Keratinocyte (primary cell): ENCODE measurements at regions not wholly inside any gene's neighbourhood (a gene's known extent, or its start where the extent isn't known, plus 50 kb on each side); places are given as distances from the start of the nearest gene placed in this dataset.
A peak's percentile ranks its signal among the peaks of the same experiment; 100 is the strongest.

ENCODE experiments used
- DNase-seq: peaks from one replicate; pipeline ENCODE4 v3.0.0-alpha.2; 2011; ENCODE audit warnings: low read depth, missing footprints, low spot score
- FAIRE-seq: peaks from 2 replicates; lab custom pipeline; 2011; peaks lifted over from hg19 to GRCh38; lab: Jason Lieb, UNC
- H2AFZ ChIP-seq: 2 replicates; pipeline ENCODE4 v1.6.0; 2012; ENCODE audit warnings: low read length, control low read depth, inconsistent platforms; ENCODE audit not compliant: control insufficient read depth
- H3K27ac ChIP-seq: 2 replicates; pipeline ENCODE4 v1.5.1; 2011; ENCODE audit warnings: low read length; ENCODE audit not compliant: control insufficient read depth, insufficient read depth
- H3K27me3 ChIP-seq: 3 replicates; pipeline ENCODE4 v1.6.0; 2011; ENCODE audit warnings: low read length; ENCODE audit not compliant: control insufficient read depth, insufficient read depth; ENCODE audit errors: extremely low read depth
- H3K36me3 ChIP-seq, 2 experiments: 2 replicates in 1 of 2; 3 replicates in 1 of 2; pipeline ENCODE4 v1.5.1; 2011; ENCODE audit warnings: low read length in 2 of 2, mild to moderate bottlenecking in 1 of 2; ENCODE audit not compliant: control insufficient read depth in 2 of 2, insufficient read depth in 2 of 2; ENCODE audit errors: extremely low read depth in 1 of 2
- H3K4me1 ChIP-seq: 3 replicates; pipeline ENCODE4 v1.5.1; 2011; ENCODE audit warnings: low read length; ENCODE audit not compliant: control insufficient read depth, insufficient read depth; ENCODE audit errors: extremely low read depth
- H3K4me2 ChIP-seq: 3 replicates; pipeline ENCODE4 v1.6.0; 2011; ENCODE audit warnings: low read depth, low read length; ENCODE audit not compliant: control insufficient read depth, insufficient read depth; ENCODE audit errors: extremely low read depth
- H3K4me3 ChIP-seq, 3 experiments: fragments of 200-600 bp in 1 of 3; sonication (generic) in 1 of 3; 2 replicates in 2 of 3; 3 replicates in 1 of 3; pipeline ENCODE4 v1.5.1; 2011 to 2016; ENCODE audit warnings: low read length in 3 of 3, mild to moderate bottlenecking in 3 of 3, control low read depth in 2 of 3, inconsistent platforms in 1 of 3, low read depth in 1 of 3, mixed read lengths in 1 of 3, mixed run types in 1 of 3, moderate library complexity in 1 of 3; ENCODE audit not compliant: control insufficient read depth in 2 of 3, insufficient read depth in 2 of 3; ENCODE audit errors: extremely low read depth in 1 of 3
- H3K79me2 ChIP-seq: 2 replicates; pipeline ENCODE4 v1.6.0; 2012; ENCODE audit warnings: low read length; ENCODE audit not compliant: control insufficient read depth, insufficient read depth
- H3K9ac ChIP-seq: 3 replicates; pipeline ENCODE4 v1.6.0; 2011; ENCODE audit warnings: low read length; ENCODE audit not compliant: control insufficient read depth, insufficient read depth; ENCODE audit errors: extremely low read depth
- H3K9me1 ChIP-seq: 3 replicates; pipeline ENCODE4 v1.6.0; 2011; ENCODE audit warnings: low read length; ENCODE audit not compliant: control insufficient read depth, insufficient read depth; ENCODE audit errors: extremely low read depth
- H3K9me3 ChIP-seq: 2 replicates; pipeline ENCODE4 v1.5.1; 2012; ENCODE audit warnings: low read depth, low read length; ENCODE audit not compliant: control insufficient read depth
- H4K20me1 ChIP-seq: 3 replicates; pipeline ENCODE4 v1.6.0; 2011; ENCODE audit warnings: low read length; ENCODE audit not compliant: control insufficient read depth, insufficient read depth; ENCODE audit errors: extremely low read depth
- CTCF ChIP-seq, 3 experiments: IDR thresholded peaks in 1 of 3; conservative IDR thresholded peaks in 1 of 3; optimal IDR thresholded peaks in 1 of 3; 2 replicates in 2 of 3; 3 replicates in 1 of 3; pipeline versions ENCODE3 to v1.5.1; 2011; ENCODE audit warnings: low read length in 3 of 3, mild to moderate bottlenecking in 3 of 3, moderate library complexity in 2 of 3, control low read depth in 1 of 3, inconsistent platforms in 1 of 3; ENCODE audit not compliant: insufficient read depth in 2 of 3; ENCODE audit errors: extremely low read depth in 1 of 3
- EZH2 ChIP-seq: IDR thresholded peaks from one replicate; pipeline ENCODE4 v1.6.1; 2012; ENCODE audit warnings: inconsistent platforms, mild to moderate bottlenecking, low read length, moderate library complexity
- dilution Hi-C: fragments of 300-500 bp; cut with MboI; formaldehyde crosslinking; loops from one replicate; pipeline ENCODE4 v1.7.0; 2020; ENCODE audit warnings: low sequenced_read_pairs; ENCODE audit not compliant: extremely low pct_ligation_motif_present

DNA sequence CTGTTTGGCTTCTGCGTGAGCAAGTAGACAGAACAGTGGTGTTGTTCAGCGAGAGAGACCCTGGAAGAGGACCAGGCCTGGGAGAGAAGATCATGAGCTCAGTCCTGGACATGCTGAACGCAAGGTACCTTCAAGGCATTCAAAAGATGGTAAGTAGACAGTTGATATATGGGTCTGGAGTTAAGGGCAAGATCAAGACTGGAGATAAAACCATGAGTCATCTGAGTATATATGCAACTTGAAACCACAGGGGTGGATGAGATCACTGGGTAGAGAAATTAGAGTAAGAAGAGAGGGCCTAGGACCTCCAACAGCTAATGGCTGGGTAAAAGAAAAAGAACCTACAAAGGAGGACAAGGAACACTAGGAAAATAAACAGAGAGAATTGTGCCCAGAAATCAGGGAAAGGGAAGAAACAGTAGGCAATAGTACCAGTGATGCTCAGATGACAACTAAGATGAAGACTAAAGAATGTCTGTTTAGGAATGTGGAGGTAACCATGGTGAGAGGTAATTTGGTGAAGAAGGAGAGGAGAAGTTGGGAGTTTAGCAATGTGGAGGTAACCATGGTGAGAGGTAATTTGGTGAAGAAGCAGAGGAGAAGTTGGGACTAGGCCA lies 343.2 kb upstream of the ADAMTS9 start:
- Histone ChIP-seq H3K27ac (no peak overlapping the region), H3K4me3 (no peak overlapping the region), H3K4me1 (peaks cover 11% of the 10 kb centered on the region), H3K9me1 (no peaks in the 10 kb centered on the region), H3K27me3 (no peaks in the 10 kb centered on the region), H3K9me3 (no peaks in the 10 kb centered on the region), H2AFZ (no peak overlapping the region), H3K79me2 (no peaks in the 10 kb centered on the region), H3K4me2 (no peak overlapping the region), H3K9ac (no peak overlapping the region), H4K20me1 (no peaks in the 10 kb centered on the region), H3K36me3 (no peaks in the 10 kb centered on the region)
- DNase-seq (peak; percentile 40), FAIRE-seq (peak; percentile 95)
- no peak for TF ChIP-seq CTCF (optimal IDR thresholded peaks at IDR 0.05 in 1 of 3, IDR thresholded peaks at IDR 0.05 in 1 of 3, conservative IDR thresholded peaks at IDR 0.05 in 1 of 3; ENCODE audit: extremely low read depth in 1 of 3, insufficient read depth in 2 of 3, low read length in 3 of 3)
- no peak for TF ChIP-seq EZH2
- dilution Hi-C loops, result no loop called here

GRCh38 chr3:65030014-65030627 lies 342.3 kb upstream of the ADAMTS9 start:
- Histone ChIP-seq H3K4me2 (no peak overlapping the region), H2AFZ (no peak overlapping the region), H3K79me2 (no peaks in the 10 kb centered on the region), H3K9ac (no peak overlapping the region), H3K36me3 (no peaks in the 10 kb centered on the region), H3K27me3 (no peaks in the 10 kb centered on the region), H3K4me1 (peaks cover 11% of the 10 kb centered on the region), H3K9me3 (no peaks in the 10 kb centered on the region), H3K4me3 (no peak overlapping the region), H4K20me1 (no peaks in the 10 kb centered on the region), H3K9me1 (no peaks in the 10 kb centered on the region), H3K27ac (no peak overlapping the region)
- peak; percentile 34 for FAIRE-seq
- TF ChIP-seq CTCF (optimal IDR thresholded peaks at IDR 0.05 in 1 of 3, IDR thresholded peaks at IDR 0.05 in 1 of 3, conservative IDR thresholded peaks at IDR 0.05 in 1 of 3; ENCODE audit: extremely low read depth in 1 of 3, insufficient read depth in 2 of 3, low read length in 3 of 3) (no peak), EZH2 (no peak)
- no peak for DNase-seq
- dilution Hi-C loops, result no loop called here
